Fibroblast of lung (primary cell): ENCODE measurements at regions not wholly inside any gene's neighbourhood (a gene's known extent, or its start where the extent isn't known, plus 50 kb on each side); places are given as distances from the start of the nearest gene placed in this dataset.

ENCODE experiments used
- EZH2 ChIP-seq: IDR thresholded peaks from 2 replicates; pipeline ENCODE4 v1.5.1; 2012; ENCODE audit warnings: low read length, control low read depth, mild to moderate bottlenecking; ENCODE audit errors: missing control alignments
- TF ChIP-seq, protein P1 (sequence below), 2 donors: IDR thresholded peaks in 1 of 2; conservative IDR thresholded peaks in 1 of 2; 1 replicate in 1 of 2; 2 replicates in 1 of 2; pipeline ENCODE4 v1.5.1; 2011 to 2012; ENCODE audit warnings: low read length in 2 of 2, control low read depth in 1 of 2, inconsistent platforms in 1 of 2, low read depth in 1 of 2, mild to moderate bottlenecking in 1 of 2

DNA sequence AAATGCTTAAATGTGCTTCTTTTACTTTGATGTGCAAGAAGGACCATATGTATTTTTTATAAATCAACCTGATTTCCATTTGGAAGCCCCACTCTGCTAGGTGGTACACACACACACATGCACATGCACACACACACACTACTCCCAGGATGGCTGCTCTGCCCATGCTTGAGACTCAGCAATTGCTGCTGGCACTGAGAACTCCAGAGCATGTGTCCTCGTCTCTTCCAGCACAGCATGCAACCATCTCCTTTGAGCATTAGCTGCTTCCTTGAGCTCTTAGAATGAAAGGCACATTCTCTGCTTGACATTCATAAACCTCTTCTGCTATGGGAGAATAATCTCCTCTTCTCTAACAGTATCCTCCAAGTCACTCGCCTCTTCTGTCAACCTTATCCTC lies 115.9 kb downstream of the FEM1C start:
- TF ChIP-seq, protein P1, sequence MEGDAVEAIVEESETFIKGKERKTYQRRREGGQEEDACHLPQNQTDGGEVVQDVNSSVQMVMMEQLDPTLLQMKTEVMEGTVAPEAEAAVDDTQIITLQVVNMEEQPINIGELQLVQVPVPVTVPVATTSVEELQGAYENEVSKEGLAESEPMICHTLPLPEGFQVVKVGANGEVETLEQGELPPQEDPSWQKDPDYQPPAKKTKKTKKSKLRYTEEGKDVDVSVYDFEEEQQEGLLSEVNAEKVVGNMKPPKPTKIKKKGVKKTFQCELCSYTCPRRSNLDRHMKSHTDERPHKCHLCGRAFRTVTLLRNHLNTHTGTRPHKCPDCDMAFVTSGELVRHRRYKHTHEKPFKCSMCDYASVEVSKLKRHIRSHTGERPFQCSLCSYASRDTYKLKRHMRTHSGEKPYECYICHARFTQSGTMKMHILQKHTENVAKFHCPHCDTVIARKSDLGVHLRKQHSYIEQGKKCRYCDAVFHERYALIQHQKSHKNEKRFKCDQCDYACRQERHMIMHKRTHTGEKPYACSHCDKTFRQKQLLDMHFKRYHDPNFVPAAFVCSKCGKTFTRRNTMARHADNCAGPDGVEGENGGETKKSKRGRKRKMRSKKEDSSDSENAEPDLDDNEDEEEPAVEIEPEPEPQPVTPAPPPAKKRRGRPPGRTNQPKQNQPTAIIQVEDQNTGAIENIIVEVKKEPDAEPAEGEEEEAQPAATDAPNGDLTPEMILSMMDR (conservative IDR thresholded peaks at IDR 0.05 in 1 of 2, IDR thresholded peaks at IDR 0.05 in 1 of 2; ENCODE audit: low read depth in 1 of 2, low read length in 2 of 2): no peak
- TF ChIP-seq EZH2: no peak
